GM23338 (cell line): ENCODE measurements at regions not wholly inside any gene's neighbourhood (a gene's known extent, or its start where the extent isn't known, plus 50 kb on each side); places are given as distances from the start of the nearest gene placed in this dataset.

Experiments
- ATAC-seq: fragments of 200-7000 bp; cut with Tn5 transposase; 3 replicates; pipeline ENCODE4 v1.9.1; 2020
- DNase-seq: peaks from one replicate; pipeline ENCODE4 v3.0.0-alpha.2; 2015; ENCODE audit warnings: low spot score
- H2AFZ ChIP-seq: fragments of 200-600 bp; sonication (generic); 2 replicates; pipeline ENCODE4 v1.8.0; 2016; ENCODE audit warnings: antibody characterized with exemption, mild to moderate bottlenecking, moderate library complexity
- H3F3A ChIP-seq: fragments of 200-600 bp; sonication (generic); replicated peaks from 2 replicates; pipeline ENCODE4 v1.8.0; 2017; ENCODE audit warnings: antibody characterized with exemption, mixed run types, low read depth
- H3K27ac ChIP-seq: fragments of 200-600 bp; sonication (generic); 2 replicates; pipeline ENCODE4 v1.6.1; 2016; ENCODE audit warnings: low read depth
- H3K27me3 ChIP-seq: fragments of 200-600 bp; sonication (generic); 2 replicates; pipeline ENCODE4 v1.8.0; 2016; ENCODE audit warnings: mild to moderate bottlenecking, mixed run types, moderate library complexity; ENCODE audit not compliant: insufficient read depth
- H3K36me3 ChIP-seq: fragments of 200-600 bp; sonication (generic); 2 replicates; pipeline ENCODE4 v1.8.0; 2016; ENCODE audit warnings: mild to moderate bottlenecking; ENCODE audit not compliant: insufficient read depth
- H3K4me1 ChIP-seq: fragments of 200-600 bp; sonication (generic); 2 replicates; pipeline ENCODE4 v1.8.0; 2016; ENCODE audit warnings: mild to moderate bottlenecking, moderate library complexity; ENCODE audit not compliant: insufficient read depth
- H3K4me2 ChIP-seq: fragments of 200-600 bp; sonication (generic); 2 replicates; pipeline ENCODE4 v1.7.1; 2017; ENCODE audit warnings: mixed run types
- H3K4me3 ChIP-seq: fragments of 200-600 bp; sonication (generic); 2 replicates; pipeline ENCODE4 v1.6.1; 2016; ENCODE audit warnings: mixed run types
- H3K79me2 ChIP-seq: fragments of 200-600 bp; sonication (generic); replicated peaks from 2 replicates; pipeline ENCODE4 v1.8.0; 2017; ENCODE audit warnings: mild to moderate bottlenecking; ENCODE audit not compliant: insufficient read depth
- H3K9me2 ChIP-seq: fragments of 200-600 bp; sonication (generic); 2 replicates; pipeline ENCODE4 v1.8.0; 2017; ENCODE audit not compliant: insufficient read depth
- H4K20me1 ChIP-seq: fragments of 200-600 bp; sonication (generic); replicated peaks from 2 replicates; pipeline ENCODE4 v1.8.0; 2017; ENCODE audit warnings: mild to moderate bottlenecking; ENCODE audit not compliant: insufficient read depth
- H3K27ac Mint-ChIP-seq: 2 replicates; pipeline ENCODE4 v1.8.0; 2020; ENCODE audit warnings: inconsistent platforms, mild to moderate bottlenecking, moderate library complexity, mixed read lengths
- H3K27me3 Mint-ChIP-seq: 3 replicates; pipeline ENCODE4 v1.8.0; 2022; ENCODE audit warnings: low read depth, mild to moderate bottlenecking, moderate library complexity, mixed read lengths, inconsistent platforms; ENCODE audit not compliant: insufficient read depth, poor library complexity
- H3K36me3 Mint-ChIP-seq: 3 replicates; pipeline ENCODE4 v1.8.0; 2021; ENCODE audit warnings: low read depth, mild to moderate bottlenecking, inconsistent platforms, moderate library complexity, mixed read lengths
- H3K4me1 Mint-ChIP-seq: 3 replicates; pipeline ENCODE4 v1.8.0; 2020; ENCODE audit warnings: mild to moderate bottlenecking, inconsistent platforms, mixed read lengths
- H3K4me3 Mint-ChIP-seq: 3 replicates; pipeline ENCODE4 v1.8.0; 2021; ENCODE audit warnings: moderate library complexity, mild to moderate bottlenecking, inconsistent platforms, mixed read lengths
- H3K9me3 Mint-ChIP-seq: 3 replicates; pipeline ENCODE4 v1.8.0; 2020; ENCODE audit warnings: moderate library complexity, mild to moderate bottlenecking, inconsistent platforms, mixed read lengths
- CREB1 ChIP-seq: fragments of 250-450 bp; sonication (Bioruptor Pico); IDR thresholded peaks from 2 replicates; pipeline ENCODE4 v1.5.0; 2020; ENCODE audit warnings: low read depth, mild to moderate bottlenecking, moderate library complexity
- EZH2phosphoT487 ChIP-seq: fragments of 200-600 bp; sonication (generic); IDR thresholded peaks from one replicate; pipeline ENCODE4 v1.8.1; 2018; ENCODE audit warnings: antibody characterized with exemption; ENCODE audit not compliant: unreplicated experiment
- JUNB ChIP-seq: IDR thresholded peaks from one replicate; pipeline ENCODE4 v1.6.1; 2016; ENCODE audit warnings: antibody characterized with exemption; ENCODE audit not compliant: unreplicated experiment
- NANOG ChIP-seq: IDR thresholded peaks from 2 replicates; pipeline ENCODE4 v1.6.1; 2016; ENCODE audit warnings: antibody characterized with exemption, borderline replicate concordance
- ZNF114 ChIP-seq: fragments of 250-450 bp; sonication (Bioruptor Pico); IDR thresholded peaks from 2 replicates; pipeline ENCODE4 v1.5.0; 2020; ENCODE audit warnings: mild to moderate bottlenecking, moderate library complexity
- TF ChIP-seq, protein P1 (sequence below): fragments of 250-450 bp; sonication (Bioruptor Pico); IDR thresholded peaks from 2 replicates; pipeline ENCODE4 v1.5.0; 2020; ENCODE audit warnings: mild to moderate bottlenecking, moderate library complexity
- TF ChIP-seq, protein P2 (sequence below): IDR thresholded peaks from 2 replicates; pipeline ENCODE4 v1.6.1; 2016; ENCODE audit warnings: antibody characterized with exemption

DNA sequence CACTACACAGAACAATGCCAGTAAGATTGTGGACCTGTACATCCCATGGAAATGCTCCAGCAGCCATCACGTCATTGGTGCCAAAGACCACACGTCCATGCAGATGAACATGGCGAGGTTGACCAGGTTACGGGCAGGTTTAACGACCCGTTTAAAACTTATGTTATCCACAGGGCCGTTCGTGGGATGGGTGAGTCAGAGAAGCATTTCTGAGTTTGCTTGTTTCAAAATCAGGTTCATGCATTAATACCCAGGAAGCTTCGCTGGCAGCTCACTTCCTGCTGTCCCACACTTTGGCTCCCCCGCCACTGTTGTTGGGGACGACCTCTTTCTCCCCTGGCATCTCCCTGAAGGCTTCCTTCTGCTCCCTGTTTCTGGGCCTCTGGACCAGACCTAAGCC lies 194.1 kb downstream of the USP12 start (continued):
- TF ChIP-seq, protein P1, sequence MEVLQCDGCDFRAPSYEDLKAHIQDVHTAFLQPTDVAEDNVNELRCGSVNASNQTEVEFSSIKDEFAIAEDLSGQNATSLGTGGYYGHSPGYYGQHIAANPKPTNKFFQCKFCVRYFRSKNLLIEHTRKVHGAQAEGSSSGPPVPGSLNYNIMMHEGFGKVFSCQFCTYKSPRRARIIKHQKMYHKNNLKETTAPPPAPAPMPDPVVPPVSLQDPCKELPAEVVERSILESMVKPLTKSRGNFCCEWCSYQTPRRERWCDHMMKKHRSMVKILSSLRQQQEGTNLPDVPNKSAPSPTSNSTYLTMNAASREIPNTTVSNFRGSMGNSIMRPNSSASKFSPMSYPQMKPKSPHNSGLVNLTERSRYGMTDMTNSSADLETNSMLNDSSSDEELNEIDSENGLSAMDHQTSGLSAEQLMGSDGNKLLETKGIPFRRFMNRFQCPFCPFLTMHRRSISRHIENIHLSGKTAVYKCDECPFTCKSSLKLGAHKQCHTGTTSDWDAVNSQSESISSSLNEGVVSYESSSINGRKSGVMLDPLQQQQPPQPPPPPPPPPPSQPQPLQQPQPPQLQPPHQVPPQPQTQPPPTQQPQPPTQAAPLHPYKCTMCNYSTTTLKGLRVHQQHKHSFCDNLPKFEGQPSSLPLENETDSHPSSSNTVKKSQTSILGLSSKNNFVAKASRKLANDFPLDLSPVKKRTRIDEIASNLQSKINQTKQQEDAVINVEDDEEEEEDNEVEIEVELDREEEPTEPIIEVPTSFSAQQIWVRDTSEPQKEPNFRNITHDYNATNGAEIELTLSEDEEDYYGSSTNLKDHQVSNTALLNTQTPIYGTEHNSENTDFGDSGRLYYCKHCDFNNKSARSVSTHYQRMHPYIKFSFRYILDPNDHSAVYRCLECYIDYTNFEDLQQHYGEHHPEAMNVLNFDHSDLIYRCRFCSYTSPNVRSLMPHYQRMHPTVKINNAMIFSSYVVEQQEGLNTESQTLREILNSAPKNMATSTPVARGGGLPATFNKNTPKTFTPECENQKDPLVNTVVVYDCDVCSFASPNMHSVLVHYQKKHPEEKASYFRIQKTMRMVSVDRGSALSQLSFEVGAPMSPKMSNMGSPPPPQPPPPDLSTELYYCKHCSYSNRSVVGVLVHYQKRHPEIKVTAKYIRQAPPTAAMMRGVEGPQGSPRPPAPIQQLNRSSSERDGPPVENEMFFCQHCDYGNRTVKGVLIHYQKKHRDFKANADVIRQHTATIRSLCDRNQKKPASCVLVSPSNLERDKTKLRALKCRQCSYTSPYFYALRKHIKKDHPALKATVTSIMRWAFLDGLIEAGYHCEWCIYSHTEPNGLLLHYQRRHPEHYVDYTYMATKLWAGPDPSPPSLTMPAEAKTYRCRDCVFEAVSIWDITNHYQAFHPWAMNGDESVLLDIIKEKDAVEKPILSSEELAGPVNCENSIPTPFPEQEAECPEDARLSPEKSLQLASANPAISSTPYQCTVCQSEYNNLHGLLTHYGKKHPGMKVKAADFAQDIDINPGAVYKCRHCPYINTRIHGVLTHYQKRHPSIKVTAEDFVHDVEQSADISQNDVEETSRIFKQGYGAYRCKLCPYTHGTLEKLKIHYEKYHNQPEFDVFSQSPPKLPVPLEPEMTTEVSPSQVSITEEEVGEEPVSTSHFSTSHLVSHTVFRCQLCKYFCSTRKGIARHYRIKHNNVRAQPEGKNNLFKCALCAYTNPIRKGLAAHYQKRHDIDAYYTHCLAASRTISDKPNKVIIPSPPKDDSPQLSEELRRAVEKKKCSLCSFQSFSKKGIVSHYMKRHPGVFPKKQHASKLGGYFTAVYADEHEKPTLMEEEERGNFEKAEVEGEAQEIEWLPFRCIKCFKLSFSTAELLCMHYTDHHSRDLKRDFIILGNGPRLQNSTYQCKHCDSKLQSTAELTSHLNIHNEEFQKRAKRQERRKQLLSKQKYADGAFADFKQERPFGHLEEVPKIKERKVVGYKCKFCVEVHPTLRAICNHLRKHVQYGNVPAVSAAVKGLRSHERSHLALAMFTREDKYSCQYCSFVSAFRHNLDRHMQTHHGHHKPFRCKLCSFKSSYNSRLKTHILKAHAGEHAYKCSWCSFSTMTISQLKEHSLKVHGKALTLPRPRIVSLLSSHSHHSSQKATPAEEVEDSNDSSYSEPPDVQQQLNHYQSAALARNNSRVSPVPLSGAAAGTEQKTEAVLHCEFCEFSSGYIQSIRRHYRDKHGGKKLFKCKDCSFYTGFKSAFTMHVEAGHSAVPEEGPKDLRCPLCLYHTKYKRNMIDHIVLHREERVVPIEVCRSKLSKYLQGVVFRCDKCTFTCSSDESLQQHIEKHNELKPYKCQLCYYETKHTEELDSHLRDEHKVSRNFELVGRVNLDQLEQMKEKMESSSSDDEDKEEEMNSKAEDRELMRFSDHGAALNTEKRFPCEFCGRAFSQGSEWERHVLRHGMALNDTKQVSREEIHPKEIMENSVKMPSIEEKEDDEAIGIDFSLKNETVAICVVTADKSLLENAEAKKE (CRISPR knock-in tag) = no peak

DNA sequence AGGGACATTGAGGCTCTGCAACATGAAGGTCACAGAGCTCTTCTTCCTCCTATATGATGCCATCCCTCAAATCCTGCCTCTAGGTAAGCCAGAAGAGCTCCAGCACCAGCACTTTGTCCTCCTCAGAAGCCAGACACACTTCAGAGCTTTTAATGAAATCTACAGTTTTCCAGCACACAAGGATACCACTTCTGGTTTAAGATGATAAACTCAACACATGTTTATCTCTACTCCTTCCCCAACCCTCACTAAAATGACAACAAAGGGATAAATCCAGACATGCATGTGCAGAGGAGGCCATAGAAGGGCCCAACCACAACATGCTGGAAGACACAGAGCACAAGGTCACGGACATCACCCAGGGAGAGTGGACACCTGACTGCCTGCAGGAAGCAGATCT lies 195.3 kb downstream of the USP12 start:
- Histone ChIP-seq H3K27ac (no peak overlapping the region), H3K27me3 (no peaks in the 10 kb centered on the region), H3K36me3 (no peaks in the 10 kb centered on the region), H3F3A (no peaks in the 10 kb centered on the region; the same call in 1 of the 2 replicates), H3K9me2 (no peaks in the 10 kb centered on the region), H3K79me2 (no peaks in the 10 kb centered on the region), H2AFZ (no peak overlapping the region), H3K4me1 (0 out of 2 replicates have a peak, but pooled peaks cover 5% of the 10 kb centered on the region), H4K20me1 (no peaks in the 10 kb centered on the region), H3K4me2 (no peak overlapping the region), H3K4me3 (no peak overlapping the region)
- H3K36me3 Mint-ChIP-seq = no peaks in the 10 kb centered on the region; the same call in 2 of the 3 replicates
- DNase-seq (no peak), ATAC-seq (no peak)
- peaks cover 22% of the 10 kb centered on the region for H3K27me3 Mint-ChIP-seq
- no peak overlapping the region for H3K27ac Mint-ChIP-seq
- peaks cover 17% of the 10 kb centered on the region for H3K4me1 Mint-ChIP-seq
- H3K9me3 Mint-ChIP-seq = peaks cover 5% of the 10 kb centered on the region; the same call in 2 of the 3 replicates
- TF ChIP-seq, protein P2, sequence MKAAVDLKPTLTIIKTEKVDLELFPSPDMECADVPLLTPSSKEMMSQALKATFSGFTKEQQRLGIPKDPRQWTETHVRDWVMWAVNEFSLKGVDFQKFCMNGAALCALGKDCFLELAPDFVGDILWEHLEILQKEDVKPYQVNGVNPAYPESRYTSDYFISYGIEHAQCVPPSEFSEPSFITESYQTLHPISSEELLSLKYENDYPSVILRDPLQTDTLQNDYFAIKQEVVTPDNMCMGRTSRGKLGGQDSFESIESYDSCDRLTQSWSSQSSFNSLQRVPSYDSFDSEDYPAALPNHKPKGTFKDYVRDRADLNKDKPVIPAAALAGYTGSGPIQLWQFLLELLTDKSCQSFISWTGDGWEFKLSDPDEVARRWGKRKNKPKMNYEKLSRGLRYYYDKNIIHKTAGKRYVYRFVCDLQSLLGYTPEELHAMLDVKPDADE = no peak
- no peak for TF ChIP-seq EZH2phosphoT487
- no peak for TF ChIP-seq NANOG
- TF ChIP-seq CREB1 (CRISPR knock-in tag) = no peak
- TF ChIP-seq JUNB = no peak
- TF ChIP-seq ZNF114 (CRISPR knock-in tag) = no peak
- no peak overlapping the region for H3K4me3 Mint-ChIP-seq
